HG03159 (cell line): ENCODE measurements at regions not wholly inside any gene's neighbourhood (a gene's known extent, or its start where the extent isn't known, plus 50 kb on each side); places are given as distances from the start of the nearest gene placed in this dataset.

Experiments used
- ATAC-seq: cut with Tn5 transposase; IDR thresholded peaks from one replicate; pipeline ENCODE4 v1.9.1; 2021; ENCODE audit warnings: mild to moderate bottlenecking, moderate library complexity; ENCODE audit not compliant: unreplicated experiment

DNA sequence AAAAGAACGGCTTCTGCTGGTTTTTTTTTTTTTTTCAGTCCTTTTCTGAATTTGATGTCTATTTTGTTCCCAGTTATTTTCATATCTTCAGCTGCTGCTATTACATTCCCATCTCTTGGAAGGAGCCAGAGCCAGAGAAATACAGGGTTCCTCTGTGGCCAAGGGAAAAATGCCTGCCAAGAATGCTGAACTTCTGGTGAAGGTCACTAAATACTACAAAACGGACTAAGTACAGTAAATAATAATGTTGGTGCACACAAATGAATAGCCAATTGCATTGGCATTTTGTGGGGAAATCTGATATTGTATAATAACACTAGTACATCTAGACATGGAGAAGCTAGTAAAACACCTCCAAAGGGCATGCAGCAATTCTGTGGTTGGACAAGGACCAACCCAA is 56.3 kb upstream of the ZEB1 start:
- ATAC-seq, result no peak

DNA sequence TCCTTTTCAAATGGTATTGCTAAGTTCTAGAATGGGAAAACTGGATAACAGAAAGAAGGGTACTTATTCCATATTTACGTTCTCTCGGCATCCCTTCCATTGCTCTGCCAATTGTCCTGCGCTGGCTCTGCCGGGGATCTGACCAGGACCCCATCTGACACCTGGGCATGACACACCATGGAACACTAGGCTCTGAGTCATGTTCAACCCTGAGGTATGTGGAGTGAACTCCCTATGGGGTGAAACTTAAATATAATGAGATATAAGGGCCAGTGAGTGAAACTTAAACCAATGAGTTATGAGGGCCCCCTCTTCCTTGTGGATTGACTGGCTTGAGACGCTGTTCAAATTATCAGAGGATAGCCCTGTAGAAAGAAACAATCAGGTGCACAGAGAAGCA is 55.1 kb upstream of the ZEB1 start:
- ATAC-seq, result no peak

DNA sequence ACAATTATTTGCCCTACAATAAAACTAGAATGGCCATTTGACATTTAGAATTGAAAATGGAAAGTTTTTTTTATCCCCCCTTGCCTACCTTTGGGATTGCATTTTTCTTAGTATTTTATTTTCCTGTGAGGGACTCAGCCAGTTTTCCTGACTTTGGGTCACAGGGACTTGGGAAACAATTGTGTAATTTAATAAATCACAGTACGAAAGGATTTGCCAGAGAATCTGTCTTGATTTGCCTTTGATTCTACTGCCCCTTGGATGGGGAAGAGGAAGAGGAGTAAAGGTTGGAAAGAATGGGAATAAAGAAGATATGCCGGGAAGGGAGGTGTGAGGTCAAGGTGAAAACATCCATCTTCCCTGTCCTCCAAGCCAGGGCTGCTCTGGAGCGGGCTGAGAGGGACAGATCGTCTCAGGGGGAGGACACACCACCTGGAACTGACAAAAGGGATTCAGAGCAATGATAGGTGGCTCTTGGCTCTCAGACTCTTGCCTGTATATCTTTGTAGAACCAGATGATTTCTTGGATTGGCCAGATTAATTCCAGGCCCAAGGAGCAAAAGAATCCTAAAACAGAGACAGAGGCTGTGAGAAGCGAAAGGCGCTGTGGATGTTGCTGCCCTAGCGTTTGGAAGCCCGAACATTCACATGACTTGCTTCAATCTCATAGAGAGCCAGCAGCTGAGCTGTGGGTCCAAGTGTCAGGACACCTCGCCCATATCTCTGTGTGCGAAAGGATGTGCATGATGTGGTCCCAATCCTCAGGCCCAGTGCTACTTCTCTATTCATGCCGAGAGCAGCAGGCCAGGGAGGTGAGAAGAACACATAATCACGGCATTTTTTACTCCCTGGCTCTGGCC is 50.3 kb upstream of the ZEB1 start:
- no peak for ATAC-seq
